Panc1 (cell line): ENCODE measurements at regions not wholly inside any gene's neighbourhood (a gene's known extent, or its start where the extent isn't known, plus 50 kb on each side); places are given as distances from the start of the nearest gene placed in this dataset.

Source experiments
- POLR2AphosphoS5 ChIP-seq: IDR thresholded peaks from 2 replicates; pipeline ENCODE4 v1.6.1; 2012; ENCODE audit warnings: mild to moderate bottlenecking, low read depth, low read length, moderate library complexity
- SIN3A ChIP-seq: IDR thresholded peaks from 2 replicates; pipeline ENCODE4 v1.6.1; 2012; ENCODE audit warnings: low read depth, mild to moderate bottlenecking, low read length, moderate library complexity, borderline replicate concordance; ENCODE audit not compliant: insufficient read depth
- TCF7L2 ChIP-seq: IDR thresholded peaks from 2 replicates; pipeline ENCODE4 v1.6.1; 2011; ENCODE audit warnings: mild to moderate bottlenecking, low read depth, low read length, inconsistent platforms
- TF ChIP-seq, protein P1 (sequence below), 2 experiments: IDR thresholded peaks; 2 replicates each; pipeline ENCODE4 v1.6.1; 2011 to 2012; ENCODE audit warnings: low read depth in 2 of 2, control low read depth in 1 of 2, low read length in 1 of 2, mild to moderate bottlenecking in 1 of 2, moderate library complexity in 1 of 2; ENCODE audit not compliant: insufficient read depth in 1 of 2
- TF ChIP-seq, protein P2 (sequence below): fragments of 450-650 bp; IDR thresholded peaks from 2 replicates; pipeline ENCODE4 v1.5.1; 2017; ENCODE audit warnings: mild to moderate bottlenecking

DNA sequence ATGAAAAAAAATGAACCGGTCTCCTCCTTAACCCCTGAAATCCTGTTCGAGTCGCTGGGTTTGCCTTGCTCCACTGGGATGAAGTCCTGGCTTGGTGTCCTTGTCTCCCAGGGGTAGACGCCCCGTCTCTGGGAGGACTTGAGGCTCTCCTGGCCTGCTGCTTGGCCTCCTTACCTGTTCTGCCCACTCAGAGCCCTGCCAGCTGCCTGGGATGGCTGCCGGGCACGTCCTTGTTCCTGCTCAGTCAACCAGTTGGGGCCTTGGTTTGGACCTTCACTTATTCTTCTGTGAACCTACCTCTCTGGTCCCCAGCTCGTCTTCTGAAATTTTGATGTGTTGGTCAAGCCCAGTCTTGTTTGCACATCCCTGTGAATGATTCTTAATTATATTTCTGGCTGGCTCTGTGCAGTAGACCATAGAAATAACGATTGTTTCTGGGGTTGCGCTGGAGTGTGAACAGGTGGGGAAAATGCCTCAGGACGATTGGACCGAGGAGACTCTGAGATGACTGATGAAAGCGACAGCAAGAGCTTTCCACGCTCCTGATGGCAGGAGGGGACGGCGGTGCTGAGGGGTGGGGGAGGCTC lies 126.5 kb upstream of the ESR1 start:
- TF ChIP-seq, protein P1, sequence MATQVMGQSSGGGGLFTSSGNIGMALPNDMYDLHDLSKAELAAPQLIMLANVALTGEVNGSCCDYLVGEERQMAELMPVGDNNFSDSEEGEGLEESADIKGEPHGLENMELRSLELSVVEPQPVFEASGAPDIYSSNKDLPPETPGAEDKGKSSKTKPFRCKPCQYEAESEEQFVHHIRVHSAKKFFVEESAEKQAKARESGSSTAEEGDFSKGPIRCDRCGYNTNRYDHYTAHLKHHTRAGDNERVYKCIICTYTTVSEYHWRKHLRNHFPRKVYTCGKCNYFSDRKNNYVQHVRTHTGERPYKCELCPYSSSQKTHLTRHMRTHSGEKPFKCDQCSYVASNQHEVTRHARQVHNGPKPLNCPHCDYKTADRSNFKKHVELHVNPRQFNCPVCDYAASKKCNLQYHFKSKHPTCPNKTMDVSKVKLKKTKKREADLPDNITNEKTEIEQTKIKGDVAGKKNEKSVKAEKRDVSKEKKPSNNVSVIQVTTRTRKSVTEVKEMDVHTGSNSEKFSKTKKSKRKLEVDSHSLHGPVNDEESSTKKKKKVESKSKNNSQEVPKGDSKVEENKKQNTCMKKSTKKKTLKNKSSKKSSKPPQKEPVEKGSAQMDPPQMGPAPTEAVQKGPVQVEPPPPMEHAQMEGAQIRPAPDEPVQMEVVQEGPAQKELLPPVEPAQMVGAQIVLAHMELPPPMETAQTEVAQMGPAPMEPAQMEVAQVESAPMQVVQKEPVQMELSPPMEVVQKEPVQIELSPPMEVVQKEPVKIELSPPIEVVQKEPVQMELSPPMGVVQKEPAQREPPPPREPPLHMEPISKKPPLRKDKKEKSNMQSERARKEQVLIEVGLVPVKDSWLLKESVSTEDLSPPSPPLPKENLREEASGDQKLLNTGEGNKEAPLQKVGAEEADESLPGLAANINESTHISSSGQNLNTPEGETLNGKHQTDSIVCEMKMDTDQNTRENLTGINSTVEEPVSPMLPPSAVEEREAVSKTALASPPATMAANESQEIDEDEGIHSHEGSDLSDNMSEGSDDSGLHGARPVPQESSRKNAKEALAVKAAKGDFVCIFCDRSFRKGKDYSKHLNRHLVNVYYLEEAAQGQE (IDR thresholded peaks at IDR 0.05; ENCODE audit: insufficient read depth in 1 of 2, low read depth in 2 of 2, low read length in 1 of 2), result no peak
- no peak for TF ChIP-seq POLR2AphosphoS5
- TF ChIP-seq SIN3A, result no peak
- TF ChIP-seq, protein P2, sequence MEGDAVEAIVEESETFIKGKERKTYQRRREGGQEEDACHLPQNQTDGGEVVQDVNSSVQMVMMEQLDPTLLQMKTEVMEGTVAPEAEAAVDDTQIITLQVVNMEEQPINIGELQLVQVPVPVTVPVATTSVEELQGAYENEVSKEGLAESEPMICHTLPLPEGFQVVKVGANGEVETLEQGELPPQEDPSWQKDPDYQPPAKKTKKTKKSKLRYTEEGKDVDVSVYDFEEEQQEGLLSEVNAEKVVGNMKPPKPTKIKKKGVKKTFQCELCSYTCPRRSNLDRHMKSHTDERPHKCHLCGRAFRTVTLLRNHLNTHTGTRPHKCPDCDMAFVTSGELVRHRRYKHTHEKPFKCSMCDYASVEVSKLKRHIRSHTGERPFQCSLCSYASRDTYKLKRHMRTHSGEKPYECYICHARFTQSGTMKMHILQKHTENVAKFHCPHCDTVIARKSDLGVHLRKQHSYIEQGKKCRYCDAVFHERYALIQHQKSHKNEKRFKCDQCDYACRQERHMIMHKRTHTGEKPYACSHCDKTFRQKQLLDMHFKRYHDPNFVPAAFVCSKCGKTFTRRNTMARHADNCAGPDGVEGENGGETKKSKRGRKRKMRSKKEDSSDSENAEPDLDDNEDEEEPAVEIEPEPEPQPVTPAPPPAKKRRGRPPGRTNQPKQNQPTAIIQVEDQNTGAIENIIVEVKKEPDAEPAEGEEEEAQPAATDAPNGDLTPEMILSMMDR, result no peak
- no peak for TF ChIP-seq TCF7L2
